ENCODE measurements at regions not wholly inside any gene's neighbourhood (a gene's known extent, or its start where the extent isn't known, plus 50 kb on each side); places are given as distances from the start of the nearest gene placed in this dataset.

GRCh38 chr15:91652610-91653207 lies 200.8 kb upstream of the SLCO3A1 start:
- no peak for TF ChIP-seq CTCF (IDR thresholded peaks at IDR 0.05)
- TF ChIP-seq POLR2A (IDR thresholded peaks at IDR 0.05) = no peak
